Activated naive CD4-positive, alpha-beta T cell (primary cell): ENCODE measurements at regions not wholly inside any gene's neighbourhood (a gene's known extent, or its start where the extent isn't known, plus 50 kb on each side); places are given as distances from the start of the nearest gene placed in this dataset.

Experiments
- DNase-seq, 4 experiments: peaks; one replicate each; lab custom pipeline; 2025; lab: John Stamatoyannopoulos, UW

DNA sequence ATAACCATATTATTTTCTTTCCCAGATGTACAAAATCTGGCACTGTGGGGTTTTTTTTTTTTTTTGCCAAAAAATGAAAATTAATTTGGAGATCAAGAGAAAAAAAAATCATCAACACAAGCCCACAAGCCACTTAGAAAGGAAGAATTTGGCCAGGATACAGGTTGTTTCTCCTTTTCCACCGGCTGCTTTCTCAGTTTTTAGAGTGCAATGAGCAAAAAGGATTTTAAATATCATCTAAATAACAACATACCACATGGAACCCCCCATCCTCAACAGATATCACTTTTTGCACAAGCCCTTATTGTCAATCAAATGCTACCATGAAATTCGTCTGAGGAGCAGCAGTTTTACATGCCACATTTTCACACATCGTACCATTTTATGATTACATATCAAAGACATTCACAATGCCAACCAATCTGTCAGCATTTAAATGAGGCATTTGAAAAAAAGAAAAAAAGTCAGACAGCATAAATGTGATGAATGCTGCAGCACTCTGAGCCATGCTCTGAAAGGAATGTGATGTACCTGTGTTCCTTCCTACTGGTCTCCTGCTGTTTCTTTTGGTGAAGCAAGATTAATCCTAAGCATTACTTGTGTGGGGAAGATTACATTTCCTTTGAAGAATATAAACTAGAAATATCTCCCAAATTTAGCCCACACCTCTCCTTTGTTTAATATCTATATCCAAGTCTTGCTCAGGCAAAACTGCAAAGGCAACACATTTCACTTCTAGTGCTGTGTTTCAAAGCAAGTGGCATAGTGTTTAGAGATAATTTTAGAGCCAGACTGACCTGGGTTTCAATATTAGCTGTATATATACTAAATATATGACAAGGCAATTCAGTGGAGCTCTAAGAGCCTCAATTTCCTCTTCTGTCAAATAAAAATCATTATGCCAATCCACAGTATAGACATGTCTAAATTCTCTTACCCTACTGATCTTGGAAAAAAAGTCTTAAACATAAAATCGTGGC is 391.3 kb downstream of the CMPK2 start:
- no peak for DNase-seq

DNA sequence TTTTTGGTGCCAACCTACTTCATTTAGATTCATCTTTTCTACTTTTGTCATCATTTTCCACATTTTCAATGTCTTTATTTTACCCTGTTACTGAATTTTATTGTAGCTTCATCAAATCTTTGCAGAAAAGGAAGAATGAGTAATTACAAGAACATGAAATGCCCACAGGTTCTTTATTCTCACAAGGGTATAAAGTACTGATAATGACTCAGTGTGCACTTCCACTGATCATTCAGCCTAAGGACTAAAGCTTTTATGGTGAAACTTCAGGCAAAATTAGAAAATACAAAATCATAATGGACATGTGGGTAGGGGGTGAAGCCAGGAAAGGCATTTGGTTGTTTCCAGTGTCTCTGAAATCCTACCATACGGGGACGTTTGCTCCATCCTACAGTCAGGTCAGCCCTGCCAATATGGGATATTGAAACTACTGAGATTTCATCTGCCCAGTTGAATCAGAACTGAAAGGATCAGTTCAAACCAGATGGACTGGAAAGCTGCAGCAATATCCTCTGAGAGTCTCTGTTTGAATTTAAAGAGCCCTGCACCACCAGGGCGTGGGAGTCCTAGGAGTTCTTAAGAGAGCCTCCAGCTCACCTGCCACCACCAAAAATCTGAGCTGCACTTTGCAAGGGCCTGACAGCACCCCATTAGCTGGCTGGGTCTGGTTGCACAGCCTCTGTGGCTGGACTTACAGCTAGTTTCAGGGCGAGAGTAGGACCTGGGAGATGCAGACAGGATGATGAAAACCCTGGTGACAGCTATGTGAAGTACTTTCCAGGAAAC is 390.4 kb downstream of the CMPK2 start:
- DNase-seq, result no peak

DNA sequence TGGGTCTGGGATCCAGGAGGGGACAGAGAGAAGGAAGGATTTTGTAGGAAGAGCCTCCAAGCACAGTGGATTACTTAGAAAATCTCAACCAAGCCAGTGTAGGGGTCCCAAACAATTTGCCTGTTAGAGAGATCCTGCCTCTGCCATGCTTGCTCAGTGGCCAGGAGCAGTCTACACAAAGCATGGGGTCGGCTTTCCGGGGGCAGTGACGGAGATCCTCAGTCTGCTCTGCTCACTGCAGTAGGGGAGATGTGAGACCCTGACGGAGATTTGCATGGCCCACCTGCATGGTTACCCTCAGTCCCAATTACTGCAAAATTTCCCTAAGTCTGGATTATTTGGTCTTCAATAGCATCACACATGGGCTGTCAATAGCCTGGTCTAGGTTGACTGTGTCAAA is 385.2 kb downstream of the CMPK2 start:
- DNase-seq, result no peak

DNA sequence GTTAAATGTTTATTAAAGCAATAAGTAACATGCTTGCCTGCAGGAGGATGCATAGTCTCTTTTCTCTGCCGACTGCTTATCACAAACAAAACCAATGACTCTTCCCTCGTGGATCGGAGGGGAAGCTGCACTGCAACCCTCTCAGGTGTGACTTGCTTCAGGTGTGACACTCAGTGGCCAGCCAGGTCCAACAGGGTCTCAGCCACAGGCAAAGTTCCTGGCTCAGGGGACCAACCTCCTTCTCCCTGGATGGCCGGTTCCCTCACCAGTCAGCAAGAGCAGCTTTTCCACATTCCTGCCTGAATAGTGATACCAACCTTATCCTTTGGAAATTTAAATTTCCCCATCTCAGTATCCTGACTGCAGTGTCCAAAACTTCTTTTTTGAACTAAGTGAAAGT is 383.5 kb downstream of the CMPK2 start:
- DNase-seq, result no peak

DNA sequence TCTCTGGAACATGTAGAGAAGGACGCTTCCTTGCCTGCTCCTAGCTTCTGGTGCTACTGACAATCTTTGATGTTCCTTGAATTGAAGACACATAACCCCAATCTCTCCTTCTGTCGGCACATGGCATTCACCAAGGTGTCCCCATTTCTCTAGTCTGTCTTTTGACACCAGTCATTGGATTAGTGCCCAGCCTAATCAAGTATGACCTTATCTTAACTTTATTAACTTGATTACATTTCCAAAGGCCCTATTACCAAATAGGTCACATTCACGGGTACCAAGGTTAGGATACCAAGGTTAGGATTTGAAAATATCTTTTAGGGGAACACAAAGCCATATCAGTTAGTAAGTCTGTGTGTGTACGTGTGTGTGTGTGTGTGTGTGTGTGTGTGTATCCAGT is 377.9 kb downstream of the CMPK2 start:
- no peak for DNase-seq

DNA sequence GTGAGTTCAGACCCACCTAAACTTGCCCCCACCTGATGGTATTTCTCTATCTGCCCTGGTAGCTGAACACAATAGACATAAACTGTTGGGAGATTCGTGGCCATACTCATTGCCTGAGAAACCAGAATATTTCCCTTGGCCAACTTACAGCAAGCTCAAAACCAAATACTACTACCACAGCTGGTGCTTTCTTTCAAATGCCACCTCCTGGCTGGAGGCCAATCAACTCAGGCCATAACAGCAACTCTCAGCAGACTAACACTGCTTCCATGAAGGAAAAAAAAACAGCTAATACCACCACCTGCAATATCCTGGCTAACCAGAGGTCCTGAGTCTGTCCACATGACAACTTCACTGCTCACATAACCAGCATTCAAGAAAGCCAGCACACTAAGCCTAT is 373.1 kb downstream of the CMPK2 start:
- DNase-seq, result no peak

DNA sequence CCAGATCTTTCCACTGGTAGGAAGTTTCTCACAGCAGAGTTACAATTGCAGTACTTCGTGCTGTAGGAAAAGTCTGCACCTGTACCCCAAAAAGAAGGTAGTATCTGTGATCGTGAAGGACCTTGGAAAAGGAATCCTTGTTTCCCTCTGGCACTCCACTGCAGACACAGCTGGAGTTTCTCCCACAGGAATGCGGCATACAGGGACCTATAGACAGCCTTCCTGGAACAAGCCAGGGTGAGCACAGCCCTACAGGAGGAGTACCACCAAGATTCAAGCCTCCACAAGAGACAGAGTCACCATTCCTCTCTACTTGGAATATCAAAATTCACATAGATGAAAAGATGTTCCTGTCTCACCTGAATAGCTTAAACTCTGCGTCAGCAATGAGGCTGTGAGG is 372.4 kb downstream of the CMPK2 start:
- DNase-seq, result no peak

DNA sequence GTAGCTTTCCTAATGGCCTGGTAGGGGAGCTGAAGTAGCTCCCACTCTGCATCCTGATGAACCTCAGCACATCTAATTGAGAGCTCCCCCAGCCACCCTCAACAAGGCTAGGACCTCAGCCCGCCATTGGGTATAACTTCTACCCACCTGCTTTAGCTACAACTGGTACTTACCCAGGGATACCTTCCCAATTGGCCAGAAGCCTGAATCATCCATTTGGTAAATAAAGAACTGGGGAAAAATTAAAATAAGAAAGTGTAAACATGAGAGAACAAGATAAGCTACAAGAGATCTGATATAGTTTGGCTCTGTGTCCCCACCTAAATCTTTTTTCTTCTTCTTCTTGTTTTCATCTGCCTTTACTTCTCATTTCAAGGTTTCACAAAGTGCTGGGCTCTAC is 372.0 kb downstream of the CMPK2 start:
- DNase-seq, result no peak

DNA sequence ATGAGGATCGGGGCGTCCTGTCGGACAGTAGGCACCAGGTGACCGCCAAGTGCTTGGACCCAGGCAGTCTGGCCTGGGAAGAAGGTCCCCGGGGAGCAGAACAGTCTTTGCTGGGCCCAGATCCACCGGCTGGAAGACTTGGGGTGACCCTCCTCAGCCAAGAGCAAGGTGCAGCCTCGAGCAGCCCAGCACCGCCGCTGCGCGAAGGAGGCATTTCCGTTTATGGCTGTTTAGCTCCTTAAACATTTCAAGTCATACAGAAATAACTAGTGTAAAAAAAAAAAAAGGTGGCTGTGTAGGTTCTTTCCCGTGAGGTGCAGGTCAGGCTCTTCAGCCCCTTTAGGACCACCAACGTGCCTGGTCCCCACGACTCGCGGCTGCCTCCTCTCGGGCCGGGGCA is 370.2 kb downstream of the CMPK2 start:
- no peak for DNase-seq

DNA sequence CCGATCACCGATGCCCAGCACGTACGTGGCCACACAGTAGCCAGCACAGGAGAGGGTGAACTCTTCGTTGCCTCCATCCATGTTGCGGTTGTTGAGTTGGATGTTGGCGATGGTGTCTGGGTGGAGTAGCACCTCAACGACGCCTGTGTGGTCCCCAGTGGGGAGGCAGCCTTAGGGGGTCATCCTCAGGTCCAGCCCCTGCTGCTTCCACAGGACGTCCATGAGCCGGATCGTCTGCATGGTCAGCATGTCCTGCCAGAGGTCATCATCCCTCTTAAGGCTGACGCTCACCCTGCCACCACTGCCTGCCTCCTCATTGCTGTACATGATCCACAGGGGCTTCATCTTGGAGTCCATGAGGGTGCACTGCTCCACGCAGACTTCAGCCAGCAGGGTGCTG is 369.3 kb downstream of the CMPK2 start:
- no peak for DNase-seq

DNA sequence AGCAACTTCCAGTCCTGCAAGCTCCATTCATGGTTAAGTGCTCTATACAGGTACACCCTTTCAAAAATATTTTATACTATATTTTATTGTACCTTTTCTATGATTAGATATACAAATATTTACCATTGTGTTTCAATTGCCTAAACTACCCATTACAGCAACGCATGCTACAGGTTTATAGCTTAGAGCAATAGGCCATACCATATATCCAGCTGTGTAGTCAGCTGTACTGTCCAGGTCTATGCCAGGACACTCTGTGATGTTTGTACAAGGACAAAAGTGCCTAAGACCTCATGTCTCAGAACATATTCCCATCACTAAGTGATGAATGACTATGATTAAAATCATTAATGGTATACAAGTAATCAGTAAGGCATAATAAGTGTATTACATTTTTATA is 368.7 kb downstream of the CMPK2 start:
- no peak for DNase-seq

DNA sequence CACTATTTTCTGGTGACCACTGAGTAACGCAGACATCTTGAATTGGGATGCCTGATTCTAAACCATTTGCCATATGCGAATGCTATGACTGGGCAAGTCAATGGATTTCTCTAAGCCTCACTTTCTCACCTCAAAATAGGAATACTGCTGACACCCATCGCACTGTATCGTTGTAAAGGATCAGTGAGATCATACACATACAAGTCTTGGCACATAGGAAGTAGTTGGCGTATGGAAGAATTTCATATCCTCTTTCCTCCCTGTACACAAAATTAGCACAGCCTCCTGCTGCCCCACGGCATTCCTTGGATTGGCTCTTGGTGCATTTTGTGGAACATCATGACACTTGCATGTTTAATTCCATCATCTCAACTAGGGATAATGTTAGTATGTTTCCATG is 366.9 kb downstream of the CMPK2 start:
- DNase-seq, result no peak

DNA sequence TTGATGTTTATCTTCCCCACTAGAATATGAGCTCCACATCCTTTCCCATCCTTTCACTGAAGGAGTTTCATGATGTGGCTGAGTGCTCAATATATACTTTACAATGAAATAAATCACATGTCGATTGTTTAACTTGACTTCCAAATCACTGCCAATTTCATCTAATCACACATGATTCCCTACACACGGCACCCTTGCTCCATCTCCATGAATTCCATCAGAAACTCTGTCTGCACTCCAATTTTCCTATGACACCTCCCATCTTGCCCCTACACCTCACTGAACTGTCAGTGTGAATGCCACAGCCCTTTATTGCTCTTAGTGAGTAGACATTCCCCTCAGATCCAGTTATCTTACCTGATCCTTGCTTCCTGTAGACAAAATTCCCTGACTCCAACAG is 366.0 kb downstream of the CMPK2 start:
- no peak for DNase-seq

DNA sequence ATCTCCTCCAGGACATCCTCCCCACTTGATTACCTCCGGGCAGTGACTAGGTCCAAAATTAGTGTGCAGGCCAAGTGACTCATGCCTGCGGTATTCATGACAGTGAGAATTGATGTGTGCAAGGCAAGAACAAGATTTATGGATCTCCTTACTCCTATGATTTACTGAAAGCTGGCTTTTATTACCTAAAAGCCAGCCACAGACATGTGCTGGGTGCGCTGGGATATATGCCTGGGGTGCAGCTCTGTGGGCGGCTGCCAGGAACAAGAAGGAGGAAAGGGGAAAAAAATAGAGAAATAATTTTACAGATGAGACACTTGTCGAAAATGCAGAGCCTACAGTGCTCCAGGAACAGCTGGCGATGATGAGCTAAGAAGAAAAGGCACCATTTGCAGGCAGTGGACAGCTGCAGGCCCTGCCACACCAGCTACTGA is 359.3 kb downstream of the CMPK2 start:
- DNase-seq, result no peak

DNA sequence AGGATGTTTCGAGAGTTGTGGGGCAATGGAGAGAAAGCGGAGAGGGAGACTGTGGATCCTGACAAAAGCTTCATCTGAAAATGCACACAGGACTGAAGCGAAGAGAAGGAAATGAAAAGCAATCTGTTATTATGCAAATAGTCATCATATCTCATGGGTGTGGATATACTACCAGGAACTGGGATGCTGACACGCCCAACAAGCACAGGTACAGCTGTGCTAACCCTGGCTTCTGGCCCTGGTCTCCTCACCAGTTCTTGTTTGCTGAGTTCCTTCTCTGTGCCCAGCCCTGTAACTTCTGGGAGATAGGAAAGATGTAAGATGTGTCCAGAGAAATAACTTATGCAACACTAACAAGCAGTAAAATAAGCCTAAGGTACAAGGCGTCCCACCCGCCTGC is 358.8 kb downstream of the CMPK2 start:
- no peak for DNase-seq

DNA sequence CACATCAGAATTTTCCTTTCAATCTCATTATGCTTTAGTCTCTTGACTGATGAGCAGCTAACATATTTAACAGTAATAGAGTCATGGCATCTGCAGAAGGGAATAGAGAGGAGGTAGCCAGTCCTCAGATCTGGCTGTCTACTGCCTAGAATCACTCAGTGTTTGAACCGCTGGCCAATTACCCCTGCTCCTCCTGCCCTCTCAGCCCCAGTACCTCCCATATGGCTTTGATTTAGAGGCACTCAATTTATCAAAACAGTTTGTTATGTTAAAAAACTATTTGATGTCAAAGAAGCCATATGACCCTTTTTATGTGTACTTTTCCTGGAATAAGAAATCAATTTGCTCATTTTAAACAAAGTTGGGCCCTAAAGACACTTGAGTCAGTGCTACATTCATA is 355.2 kb downstream of the CMPK2 start:
- DNase-seq, result no peak

DNA sequence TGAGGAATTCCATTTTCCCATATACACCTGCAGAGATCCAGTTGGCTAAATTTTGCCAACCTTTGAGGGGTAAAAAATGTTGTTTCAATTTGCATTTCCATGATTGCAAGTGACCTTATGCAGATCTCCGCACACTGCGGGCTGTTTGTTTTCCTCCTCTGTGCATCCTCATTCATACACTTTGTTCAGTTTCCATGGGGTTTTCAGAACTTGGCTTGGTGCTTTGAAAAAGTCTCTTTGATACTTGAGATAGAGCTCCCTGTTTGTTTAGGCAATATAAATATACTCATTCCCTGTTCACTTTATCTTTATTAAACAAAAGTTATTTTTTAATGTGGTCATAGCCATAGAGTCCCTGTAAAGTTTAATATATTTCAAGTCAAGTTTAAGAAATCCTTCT is 353.1 kb downstream of the CMPK2 start:
- no peak for DNase-seq

DNA sequence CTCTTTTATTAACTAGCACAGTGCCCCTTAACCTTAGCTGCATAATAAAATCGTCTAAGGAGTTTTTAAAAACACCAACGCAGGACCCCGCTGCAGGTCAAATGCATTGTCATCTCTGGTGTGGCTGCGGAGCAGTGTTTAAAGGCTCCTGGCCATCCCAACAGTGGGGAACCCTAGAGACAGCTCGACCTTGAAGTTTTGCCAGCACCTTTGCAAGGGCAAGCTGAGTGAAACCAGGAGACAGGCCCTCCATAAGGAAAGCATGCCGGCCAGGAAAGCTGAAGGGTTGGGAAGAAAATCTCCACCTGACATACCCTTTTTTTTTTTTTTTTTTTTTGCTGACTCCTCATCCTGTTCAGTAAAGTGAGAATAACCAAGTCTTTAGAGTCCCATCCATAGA is 349.0 kb downstream of the CMPK2 start:
- no peak for DNase-seq

DNA sequence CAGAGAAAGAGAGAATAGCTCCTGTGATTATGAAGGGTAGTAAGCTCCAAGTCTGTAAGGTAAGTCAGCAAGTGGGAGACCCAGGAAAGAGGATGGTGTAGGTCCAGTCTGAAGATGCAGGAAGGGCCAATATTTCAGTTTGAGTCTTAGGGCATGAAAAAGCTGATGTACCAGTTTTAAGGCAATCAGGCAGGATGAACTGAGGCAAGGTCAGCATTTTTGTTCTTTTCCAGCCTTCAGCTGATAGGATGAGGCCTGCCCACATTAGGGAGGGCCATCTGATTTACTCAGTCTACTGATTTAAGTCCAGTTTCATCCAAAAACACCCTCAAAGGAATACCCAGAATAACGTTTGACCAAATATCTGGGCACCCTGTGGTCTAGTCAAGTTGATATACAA is 347.3 kb downstream of the CMPK2 start:
- DNase-seq, result no peak

DNA sequence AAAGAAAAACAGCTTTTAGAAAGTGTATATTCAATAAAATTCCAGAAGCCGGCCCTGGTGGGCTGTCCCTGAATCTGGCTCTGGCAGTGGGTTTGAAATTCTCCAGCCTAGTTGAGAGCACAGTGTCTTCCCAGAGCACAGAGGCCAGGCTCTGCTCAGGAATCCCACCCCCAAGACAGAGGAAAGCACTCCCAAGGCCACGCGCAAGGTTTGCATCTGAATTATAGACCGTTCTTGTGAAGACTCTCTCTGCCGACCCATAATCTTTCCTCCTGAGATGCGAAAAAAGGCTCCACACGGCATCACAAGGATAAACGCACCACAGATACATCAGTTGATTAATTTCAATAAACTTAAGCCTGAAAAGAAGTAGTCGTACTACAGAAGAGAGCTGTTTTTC is 342.2 kb downstream of the CMPK2 start:
- DNase-seq, result no peak

DNA sequence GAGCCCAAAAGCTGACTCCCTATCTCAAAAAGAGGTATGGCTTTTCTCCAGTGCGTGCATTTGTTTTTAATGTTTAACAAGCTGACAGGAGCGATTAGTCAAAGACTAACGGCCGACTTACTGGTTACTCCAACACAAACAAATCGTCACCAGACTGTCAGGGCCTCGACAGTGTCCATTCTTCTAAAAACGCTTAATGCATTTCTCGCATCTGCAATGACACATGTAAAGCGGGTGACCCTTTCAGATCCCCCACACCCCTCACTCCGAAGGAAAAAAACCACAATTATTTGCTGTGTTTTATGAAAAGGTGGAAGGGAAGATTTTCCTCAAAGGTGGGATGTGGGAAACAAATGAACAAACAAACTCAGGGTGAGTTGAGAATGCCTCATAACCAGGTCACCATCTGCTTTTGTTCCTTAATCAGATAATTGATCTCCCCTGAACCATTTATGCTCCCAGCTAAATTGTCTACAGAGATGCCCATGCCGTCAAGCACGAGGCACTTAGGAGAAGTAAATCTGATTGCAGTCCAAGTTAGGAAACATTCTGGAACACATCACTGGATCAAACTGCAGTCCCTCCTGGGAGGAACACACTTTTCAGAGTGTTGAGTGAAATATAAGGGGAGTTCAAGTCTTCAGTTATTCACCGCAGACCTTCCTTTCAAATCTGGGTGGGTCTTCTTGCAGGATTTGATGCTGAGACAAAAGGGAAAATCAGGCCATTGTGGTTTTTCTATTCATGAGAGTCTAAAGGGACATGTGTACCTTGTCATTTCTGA is 340.8 kb downstream of the CMPK2 start:
- DNase-seq, result no peak

DNA sequence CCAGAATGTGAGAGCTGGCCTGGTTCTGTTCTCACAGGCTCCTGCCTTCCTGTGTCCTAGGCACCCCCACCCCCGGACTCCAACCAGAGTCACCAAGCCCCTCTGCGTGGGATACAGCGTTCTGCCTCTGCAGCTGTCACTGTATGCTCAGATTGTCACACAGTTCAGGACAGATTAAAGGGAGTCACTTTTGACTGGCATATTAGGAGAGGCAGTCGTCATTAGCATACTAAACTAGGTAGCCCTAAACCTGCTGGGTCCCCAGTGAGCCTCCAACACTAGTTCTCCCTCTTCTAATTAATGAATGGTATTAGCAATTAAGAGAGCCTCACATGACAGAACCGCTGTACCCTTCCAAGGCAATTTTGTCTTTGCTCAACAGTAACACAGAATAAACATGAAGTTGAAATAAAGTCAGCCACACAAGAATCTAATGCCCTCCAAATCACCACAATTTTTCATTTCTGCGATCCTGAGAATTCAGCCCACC is 340.2 kb downstream of the CMPK2 start:
- DNase-seq, result no peak
